HG02678 (cell line): ENCODE measurements at regions not wholly inside any gene's neighbourhood (a gene's known extent, or its start where the extent isn't known, plus 50 kb on each side); places are given as distances from the start of the nearest gene placed in this dataset.

Experiments used
- ATAC-seq: cut with Tn5 transposase; IDR thresholded peaks from one replicate; pipeline ENCODE4 v1.9.1; 2021; ENCODE audit warnings: mild to moderate bottlenecking, moderate library complexity; ENCODE audit not compliant: unreplicated experiment

DNA sequence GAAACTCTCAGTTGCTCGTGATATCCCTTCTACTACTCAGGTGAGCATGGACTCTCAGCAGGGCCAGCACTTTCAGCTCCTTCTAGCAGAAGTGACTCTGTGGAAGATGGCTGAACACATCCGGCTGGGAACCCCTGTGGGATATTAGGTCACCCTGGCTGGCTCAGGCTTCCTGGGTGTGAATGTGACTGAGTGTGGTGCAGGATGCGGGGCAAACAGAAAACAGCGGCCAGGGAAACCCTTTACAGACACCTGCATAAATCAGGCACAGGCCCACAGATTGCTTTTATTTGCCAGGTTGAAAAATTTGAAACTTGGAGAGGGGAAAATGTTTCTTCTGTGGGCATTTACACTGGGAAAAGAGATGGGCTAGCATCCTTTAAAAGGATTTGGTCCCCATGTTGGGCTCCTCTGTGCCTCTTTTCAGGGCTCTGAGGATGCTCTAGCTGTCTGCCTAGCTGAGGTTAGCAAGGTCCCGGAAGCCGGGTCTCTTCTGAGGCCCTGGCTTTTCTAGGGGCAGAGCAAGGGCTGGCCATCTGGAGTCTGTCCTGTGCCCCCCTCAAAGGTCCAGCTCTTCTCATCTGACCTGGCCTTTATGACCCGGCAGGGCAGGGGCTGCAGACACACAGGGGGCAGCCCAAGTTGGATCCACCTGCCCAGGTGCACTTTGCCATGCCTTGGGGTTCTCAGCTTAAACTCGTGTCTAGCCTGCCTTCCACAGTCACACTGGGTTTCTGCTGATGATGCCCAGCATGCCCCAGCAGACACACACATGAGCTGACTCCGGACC lies 243.0 kb downstream of the SIPA1L2 start:
- ATAC-seq: no peak

GRCh38 chr1:232386294-232386693 lies 243.6 kb downstream of the SIPA1L2 start:
- ATAC-seq: no peak

DNA sequence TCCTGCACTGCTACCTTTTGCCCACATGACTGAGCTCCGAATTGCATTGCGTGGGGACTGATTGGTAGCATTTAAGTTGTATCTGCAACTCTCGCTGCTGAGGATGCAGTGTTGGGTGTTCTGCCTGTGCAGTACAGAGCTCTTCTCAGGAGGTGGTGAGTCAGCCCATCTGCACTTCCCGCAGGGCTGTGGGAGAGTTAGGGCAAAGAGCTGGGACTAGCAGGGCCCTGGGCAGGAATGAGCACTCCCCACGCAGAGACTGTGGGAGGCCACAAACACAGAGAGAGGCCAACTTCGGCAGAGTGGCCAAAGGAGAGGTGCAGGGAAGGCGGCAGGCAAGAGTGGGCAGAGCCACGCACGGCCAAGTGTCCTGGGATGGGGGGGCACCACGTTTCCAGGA lies 244.7 kb downstream of the SIPA1L2 start:
- ATAC-seq: no peak

DNA sequence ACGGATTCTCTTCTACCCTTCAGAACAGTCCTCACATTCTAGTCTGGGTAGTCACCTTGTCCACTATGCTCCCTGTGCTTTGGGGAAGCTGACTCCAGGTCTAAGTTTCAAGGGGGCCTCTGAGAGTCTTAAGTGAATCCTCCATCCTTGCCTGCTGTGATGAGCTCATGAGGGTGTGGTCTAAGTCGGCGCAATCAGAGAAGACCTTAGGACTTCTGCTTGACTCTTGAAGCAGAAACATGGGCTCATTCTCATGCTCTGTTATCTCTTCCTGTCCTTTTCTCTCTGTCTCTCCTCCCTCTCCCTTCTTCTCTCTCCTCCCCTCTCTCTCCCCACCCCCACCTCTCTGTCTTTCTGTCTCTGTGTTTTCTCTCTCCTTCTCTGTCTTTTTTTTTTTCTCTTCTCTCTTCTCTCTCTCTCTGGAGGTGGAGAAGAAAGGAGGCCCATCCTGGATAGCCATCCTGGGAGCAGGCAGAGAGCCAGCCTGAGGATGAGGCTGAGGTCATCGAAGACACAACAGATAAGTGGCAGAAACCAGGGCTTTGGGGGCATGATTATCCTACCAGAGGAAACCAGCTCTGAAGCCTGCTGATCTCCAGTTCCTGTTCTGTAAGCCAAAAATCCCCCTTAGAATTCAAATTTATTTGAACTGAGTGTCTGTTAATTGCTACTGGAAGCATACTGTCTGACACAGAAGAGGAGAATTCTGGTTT lies 245.6 kb downstream of the SIPA1L2 start:
- no peak for ATAC-seq

- no peak for ATAC-seq
Observed at GRCh38 chr1:232383455-232384123, 246.3 kb downstream of the SIPA1L2 start.

- no peak for ATAC-seq
Observed at GRCh38 chr1:232382671-232383070, 247.3 kb downstream of the SIPA1L2 start.

DNA sequence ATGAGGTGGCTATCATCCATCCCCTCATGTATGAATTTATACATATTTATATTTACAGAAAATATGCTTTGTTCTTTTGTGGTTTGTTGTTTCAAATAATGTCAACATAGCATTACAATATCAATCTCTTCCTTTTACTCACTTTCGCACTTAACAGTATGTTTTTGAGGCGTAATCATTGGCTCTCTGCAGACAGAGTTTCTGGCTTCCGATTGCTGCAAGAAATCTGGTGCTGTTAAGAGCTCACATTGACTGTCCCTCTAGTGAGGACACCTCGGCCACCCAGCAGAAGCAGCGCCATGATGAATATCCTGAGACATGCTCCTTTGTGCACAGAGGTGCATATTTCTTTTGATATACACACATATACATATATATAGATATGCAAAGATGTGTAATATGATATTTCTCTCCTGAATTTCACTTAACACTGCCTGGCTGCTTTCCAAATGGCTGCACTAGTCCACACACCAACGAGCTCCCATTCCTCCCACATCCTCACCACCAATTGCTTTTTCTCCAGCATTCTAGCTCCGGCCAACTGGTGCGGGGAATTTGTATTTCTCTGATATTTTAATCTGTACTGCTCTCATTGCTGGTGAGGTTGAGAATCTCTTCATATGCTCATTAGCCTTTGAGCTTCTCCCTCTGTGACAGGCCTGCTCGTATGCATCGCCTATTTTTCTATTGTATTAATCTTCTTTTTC lies 248.4 kb downstream of the SIPA1L2 start:
- ATAC-seq: no peak

GRCh38 chr1:232380596-232380995 lies 249.3 kb downstream of the SIPA1L2 start:
- ATAC-seq: no peak

GRCh38 chr1:232380131-232380530 lies 249.8 kb downstream of the SIPA1L2 start:
- no peak for ATAC-seq

- ATAC-seq: no peak
Observed at GRCh38 chr1:232379063-232379434, 250.9 kb downstream of the SIPA1L2 start.

DNA sequence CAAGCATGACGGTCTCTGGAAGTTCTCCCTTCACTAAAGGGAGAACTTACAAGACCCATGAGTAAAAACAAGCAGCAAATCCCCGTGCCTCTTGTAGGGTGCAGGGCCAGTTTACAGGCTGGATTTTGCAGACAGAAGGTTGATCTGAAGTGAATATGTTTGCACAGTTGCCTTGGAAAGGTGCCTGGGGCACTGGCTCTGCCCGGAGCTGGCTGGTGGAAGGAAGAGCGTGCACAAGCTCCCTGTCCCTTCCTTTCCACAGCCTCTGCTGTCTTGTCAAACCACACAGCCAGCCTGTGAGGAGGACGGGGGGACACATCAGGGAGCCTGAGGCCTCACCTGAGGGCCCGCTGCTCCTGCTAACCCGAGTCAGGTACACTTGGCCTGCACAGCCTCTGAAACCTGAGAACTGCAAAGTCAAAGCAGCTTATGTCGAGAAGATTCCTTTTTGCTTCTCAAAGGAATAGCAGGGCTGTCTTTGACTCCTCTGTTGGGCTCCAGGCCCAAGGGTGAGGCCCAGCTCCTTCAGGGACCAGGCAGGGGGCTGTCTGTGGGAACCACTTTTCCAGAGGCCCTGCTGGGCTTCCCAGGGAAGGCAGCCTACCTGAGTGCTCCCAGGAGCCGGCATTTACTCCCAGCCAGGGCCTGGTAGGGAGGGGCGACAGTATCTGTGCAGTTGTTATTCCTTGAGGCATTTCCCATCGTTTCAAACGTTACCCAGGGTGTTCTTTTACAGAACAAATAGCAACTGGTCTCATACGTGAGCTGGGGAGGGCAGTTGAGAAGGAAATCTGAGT lies 251.5 kb downstream of the SIPA1L2 start:
- ATAC-seq: no peak

GRCh38 chr1:232377494-232377770 lies 252.5 kb downstream of the SIPA1L2 start:
- ATAC-seq: no peak

- no peak for ATAC-seq
Observed at GRCh38 chr1:232376632-232377493, 253.1 kb downstream of the SIPA1L2 start.

DNA sequence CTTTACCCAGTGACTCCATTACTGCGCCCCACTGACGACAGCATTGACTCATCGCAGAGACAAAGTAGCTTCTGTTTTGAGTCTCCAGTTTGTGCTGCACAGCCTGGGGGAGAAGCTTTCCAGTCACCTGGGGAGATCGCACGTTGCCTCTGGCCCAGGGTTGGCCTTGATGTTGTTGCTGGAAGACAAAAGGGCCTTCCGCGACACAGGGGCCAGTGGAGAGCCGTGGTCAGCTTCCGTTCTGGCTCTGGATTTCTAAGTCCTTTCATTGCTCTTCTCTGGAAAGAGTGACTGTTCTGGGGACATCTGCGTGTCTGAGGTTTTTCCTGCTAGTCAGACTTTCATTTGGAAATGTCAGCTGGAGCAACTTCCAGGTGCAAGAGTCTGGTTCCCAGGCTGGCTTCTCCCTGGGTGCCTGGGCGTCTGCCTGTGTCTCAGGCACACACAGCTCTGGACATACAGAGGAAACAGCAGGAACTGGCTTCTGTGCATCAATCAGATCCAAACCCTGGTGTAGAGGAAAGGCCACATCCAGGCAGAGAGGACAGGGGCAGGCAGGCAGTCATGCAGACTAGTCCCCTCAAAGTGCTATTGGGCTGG lies 257.0 kb downstream of the SIPA1L2 start:
- ATAC-seq: no peak

GRCh38 chr1:232372431-232372830 lies 257.5 kb downstream of the SIPA1L2 start:
- no peak for ATAC-seq

- ATAC-seq: no peak
Observed at GRCh38 chr1:232369451-232370296, 260.3 kb downstream of the SIPA1L2 start.

DNA sequence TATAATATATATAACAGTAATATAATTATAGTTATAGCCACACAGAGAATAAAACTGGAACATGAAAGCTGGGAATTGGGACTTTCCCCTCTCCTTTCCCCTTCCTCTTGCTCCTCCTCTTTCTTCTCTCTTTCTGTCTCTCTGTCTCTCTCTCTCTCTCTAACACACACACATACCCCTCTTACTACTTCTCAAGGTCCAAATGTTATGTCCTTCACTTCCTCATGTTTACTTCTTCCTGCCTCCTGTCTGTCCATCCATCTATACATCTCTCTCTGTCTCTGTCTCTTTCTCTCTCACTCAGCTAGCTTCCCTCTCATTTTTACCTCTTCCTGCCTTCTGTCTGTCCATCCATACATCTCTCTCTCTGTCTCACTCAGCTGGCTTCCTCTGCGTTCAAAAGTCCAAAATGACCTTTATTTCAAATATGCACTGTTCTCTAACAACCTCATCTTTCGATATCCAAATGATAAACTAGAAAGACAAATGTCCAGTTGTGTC lies 261.1 kb downstream of the SIPA1L2 start:
- ATAC-seq: no peak

DNA sequence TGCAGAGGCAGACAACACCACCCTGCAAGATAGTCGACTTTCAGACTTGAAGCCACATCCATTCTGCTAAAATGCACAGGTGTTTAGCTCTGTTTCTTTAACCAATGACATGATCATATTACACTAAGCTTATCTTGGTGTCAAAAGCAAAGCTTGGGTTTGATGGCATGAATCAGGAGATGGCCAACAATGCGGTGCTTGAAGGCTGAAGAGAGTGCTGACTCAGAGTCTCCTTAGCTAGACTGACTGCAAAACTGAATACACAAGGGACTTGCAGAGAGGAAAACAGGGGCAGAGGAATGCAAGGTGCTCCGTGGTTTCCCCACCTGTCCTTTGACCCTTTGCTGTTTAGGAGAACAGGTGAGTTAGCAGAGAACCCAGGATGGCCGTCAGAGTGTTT lies 262.6 kb downstream of the SIPA1L2 start:
- no peak for ATAC-seq
